Adrenal gland (tissue), 9 donors: ENCODE measurements at regions not wholly inside any gene's neighbourhood (a gene's known extent, or its start where the extent isn't known, plus 50 kb on each side); places are given as distances from the start of the nearest gene placed in this dataset.

Source experiments
- DNase-seq, 7 donors: peaks; one replicate each; pipeline ENCODE4 v3.0.0-alpha.2; 2019 to 2020
- H3K27ac ChIP-seq, 5 donors: fragments of 200-600 bp; sonication (generic) in 4 of 5; 1 replicate in 3 of 5; 2 replicates in 2 of 5; pipeline versions ENCODE4 v1.5.1 to v1.8.0; 2016 to 2020; ENCODE audit warnings: mild to moderate bottlenecking in 1 of 5
- H3K27me3 ChIP-seq: fragments of 200-600 bp; 2 replicates; pipeline ENCODE4 v1.8.0; 2021
- H3K36me3 ChIP-seq, 2 donors: fragments of 200-600 bp; replicated peaks in 1 of 2; 1 replicate in 1 of 2; 2 replicates in 1 of 2; pipeline versions ENCODE4 v1.5.1 to v1.8.0; 2018 to 2022
- H3K4me1 ChIP-seq, 2 donors: fragments of 200-600 bp; replicated peaks in 1 of 2; 1 replicate in 1 of 2; 2 replicates in 1 of 2; pipeline versions ENCODE4 v1.5.1 to v1.8.0; 2018 to 2021
- H3K4me3 ChIP-seq, 4 donors: fragments of 200-600 bp; sonication (generic) in 3 of 4; one replicate each; pipeline ENCODE4 v1.5.1; 2016 to 2018
- H3K9me3 ChIP-seq, 3 donors: fragments of 200-600 bp; sonication (generic) in 1 of 3; replicated peaks in 1 of 3; 1 replicate in 2 of 3; 2 replicates in 1 of 3; pipeline versions ENCODE4 v1.5.1 to v1.8.0; 2016 to 2021
- POLR2A ChIP-seq, 2 donors: fragments of 450-650 bp; IDR thresholded peaks; one replicate each; pipeline ENCODE4 v1.6.1; 2017; ENCODE audit warnings: antibody characterized with exemption in 2 of 2, mild to moderate bottlenecking in 2 of 2, moderate library complexity in 1 of 2
- WGBS, 4 donors: extraction: QIAGEN DNeasy Blood & Tissue Kit in 2 of 4; methylation state at CpG; one replicate each; pipeline versions ENCODE4 v1.1.5 to v1.1.7; 2013 to 2017; 5-methylcytosine and 5-hydroxymethylcytosine counted together
- intact Hi-C, 2 donors: fragments of 100-400 bp; cut with DNase I; formaldehyde crosslinking; loops; one replicate each; pipeline versions ENCODE4 v1.14.1 to v1.15.0; 2022 to 2023
- TF ChIP-seq, protein P1 (sequence below), 6 experiments: fragments of 450-650 bp in 4 of 6; fragments of 200-600 bp in 2 of 6; sonication (generic) in 1 of 6; IDR thresholded peaks; 1 replicate in 5 of 6; 2 replicates in 1 of 6; pipeline versions ENCODE4 v1.5.1 to v1.8.0; 2016 to 2021; ENCODE audit warnings: antibody characterized with exemption in 6 of 6, mild to moderate bottlenecking in 2 of 6, moderate library complexity in 1 of 6
- donor health status: healthy with polysubstance abuse.
- donor health status: Bipolar disorder and iron deficiency.
- donor health status: DM: yes; HTN: yes; CAD: no.
- donor health status: DM: no; HTN: no; CAD: no.
- donor health status: DM: no; HTN: no; CAD: no.

DNA sequence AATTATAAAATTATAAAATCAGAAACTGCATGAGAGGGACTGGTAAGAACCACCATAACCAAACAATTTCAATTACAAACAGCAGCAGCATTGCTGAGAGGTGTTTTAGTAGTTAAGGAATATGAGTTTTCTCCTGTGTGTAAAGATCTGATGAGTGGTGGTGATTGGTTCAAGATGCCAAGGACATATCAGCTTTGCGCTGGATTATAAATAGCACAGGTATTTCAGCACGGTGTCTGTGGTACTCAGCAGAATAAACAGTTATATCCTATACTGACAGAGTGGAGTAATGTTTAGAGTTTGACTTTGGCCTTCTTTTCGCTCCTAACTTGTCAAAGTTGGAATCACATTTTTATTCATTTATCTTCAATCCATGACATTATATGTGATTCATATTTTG, 501.0 kb downstream of the CDH26 start:
- Histone ChIP-seq H3K36me3 (no peaks in the 10 kb centered on the region), H3K9me3 (no peaks in the 10 kb centered on the region), H3K4me3 (no peak overlapping the region), H3K27me3 (no peaks in the 10 kb centered on the region), H3K27ac (no peak overlapping the region), H3K4me1 (no peaks in the 10 kb centered on the region)
- WGBS, 4 donors, result 50 to 69% (median 64%) methylated on average over 3 of the region's 3 CpGs
- no peak for DNase-seq
- TF ChIP-seq, protein P1, sequence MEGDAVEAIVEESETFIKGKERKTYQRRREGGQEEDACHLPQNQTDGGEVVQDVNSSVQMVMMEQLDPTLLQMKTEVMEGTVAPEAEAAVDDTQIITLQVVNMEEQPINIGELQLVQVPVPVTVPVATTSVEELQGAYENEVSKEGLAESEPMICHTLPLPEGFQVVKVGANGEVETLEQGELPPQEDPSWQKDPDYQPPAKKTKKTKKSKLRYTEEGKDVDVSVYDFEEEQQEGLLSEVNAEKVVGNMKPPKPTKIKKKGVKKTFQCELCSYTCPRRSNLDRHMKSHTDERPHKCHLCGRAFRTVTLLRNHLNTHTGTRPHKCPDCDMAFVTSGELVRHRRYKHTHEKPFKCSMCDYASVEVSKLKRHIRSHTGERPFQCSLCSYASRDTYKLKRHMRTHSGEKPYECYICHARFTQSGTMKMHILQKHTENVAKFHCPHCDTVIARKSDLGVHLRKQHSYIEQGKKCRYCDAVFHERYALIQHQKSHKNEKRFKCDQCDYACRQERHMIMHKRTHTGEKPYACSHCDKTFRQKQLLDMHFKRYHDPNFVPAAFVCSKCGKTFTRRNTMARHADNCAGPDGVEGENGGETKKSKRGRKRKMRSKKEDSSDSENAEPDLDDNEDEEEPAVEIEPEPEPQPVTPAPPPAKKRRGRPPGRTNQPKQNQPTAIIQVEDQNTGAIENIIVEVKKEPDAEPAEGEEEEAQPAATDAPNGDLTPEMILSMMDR (IDR thresholded peaks at IDR 0.05), result no peak
- no peak for TF ChIP-seq POLR2A (IDR thresholded peaks at IDR 0.05)
- intact Hi-C loops, result no loop called here

DNA sequence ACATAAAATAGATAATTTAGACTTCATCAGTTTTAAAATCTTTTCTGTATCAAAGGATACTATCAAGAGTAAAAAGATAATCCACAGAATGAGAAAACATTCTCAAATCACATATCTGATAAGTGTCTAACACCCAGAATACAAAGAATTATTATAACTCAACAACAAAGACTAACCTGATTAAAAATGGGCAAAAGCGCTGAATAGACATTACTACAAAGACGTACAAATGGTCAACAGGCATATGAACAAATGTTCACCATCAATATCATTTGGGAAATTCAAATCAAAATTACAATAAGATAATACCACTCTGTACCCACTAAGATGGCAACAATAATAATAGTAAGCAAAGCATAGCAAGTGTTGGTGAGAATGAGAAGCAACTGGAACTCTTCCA, 503.8 kb downstream of the CDH26 start:
- no peaks in the 10 kb centered on the region for H3K36me3 ChIP-seq
- TF ChIP-seq, protein P1 (IDR thresholded peaks at IDR 0.05), result no peak
- no peak for TF ChIP-seq POLR2A (IDR thresholded peaks at IDR 0.05)
- intact Hi-C loops, result no loop called here
- no peaks in the 10 kb centered on the region for H3K4me1 ChIP-seq
- no peak overlapping the region for H3K4me3 ChIP-seq
- no peak overlapping the region for H3K27ac ChIP-seq
- WGBS, 4 donors, result 85 to 91% (median 91%) methylated on average over 2 of the region's 2 CpGs
- no peaks in the 10 kb centered on the region for H3K9me3 ChIP-seq
- no peak for DNase-seq
- H3K27me3 ChIP-seq, result no peaks in the 10 kb centered on the region

DNA sequence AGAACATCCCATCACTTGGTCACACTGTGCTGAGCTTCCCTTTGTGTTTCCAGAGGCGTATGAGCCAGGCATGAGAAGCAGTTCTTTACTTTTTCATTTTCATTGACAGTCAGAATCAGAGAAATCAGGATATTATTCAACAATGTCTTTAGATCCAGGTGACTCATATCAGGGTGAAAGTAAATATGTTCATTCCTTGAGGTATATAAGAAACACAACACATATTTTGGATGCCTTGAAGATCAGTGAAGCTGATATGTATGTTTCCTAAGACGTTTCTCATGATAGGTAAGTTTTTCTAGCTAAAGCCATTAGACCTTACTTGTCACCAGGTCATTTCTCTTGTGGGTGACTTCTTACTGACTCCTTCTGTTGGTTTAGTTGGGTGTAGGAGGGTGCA, 505.6 kb downstream of the CDH26 start:
- Histone ChIP-seq H3K9me3 (no peaks in the 10 kb centered on the region), H3K36me3 (no peaks in the 10 kb centered on the region), H3K27me3 (no peaks in the 10 kb centered on the region), H3K4me3 (no peak overlapping the region), H3K27ac (no peak overlapping the region), H3K4me1 (no peaks in the 10 kb centered on the region)
- intact Hi-C loops, result no loop called here
- DNase-seq, result no peak
- TF ChIP-seq POLR2A (IDR thresholded peaks at IDR 0.05), result no peak
- TF ChIP-seq, protein P1 (IDR thresholded peaks at IDR 0.05), result no peak
- WGBS, 4 donors, result 39 to 60% (median 49%) methylated on average over 2 of the region's 2 CpGs

DNA sequence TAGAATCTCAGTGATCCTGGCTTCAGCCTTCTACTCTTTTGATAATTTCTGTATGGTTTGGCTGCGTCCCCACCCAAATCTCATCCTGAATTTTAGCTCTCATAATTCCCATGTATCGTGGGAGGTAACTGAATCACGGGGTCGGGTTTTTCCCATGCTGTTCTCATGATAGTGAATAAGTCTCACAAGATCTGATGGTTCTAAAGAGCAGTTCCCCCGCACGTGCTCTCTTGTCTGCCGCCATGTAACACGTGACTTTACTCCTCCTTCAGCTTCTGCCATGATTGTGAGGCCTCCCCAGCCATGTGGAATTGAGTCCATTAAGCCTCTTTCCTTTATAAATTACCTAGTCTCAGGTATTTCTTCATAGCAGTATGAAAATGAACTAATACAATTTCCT, 507.2 kb downstream of the CDH26 start:
- 80 to 89% (median 82%) methylated on average over 8 of the region's 8 CpGs for WGBS, 4 donors
- H3K27me3 ChIP-seq, result no peaks in the 10 kb centered on the region
- no peaks in the 10 kb centered on the region for H3K9me3 ChIP-seq
- no peaks in the 10 kb centered on the region for H3K4me1 ChIP-seq
- no peaks in the 10 kb centered on the region for H3K36me3 ChIP-seq
- H3K27ac ChIP-seq, result no peak overlapping the region
- TF ChIP-seq, protein P1 (IDR thresholded peaks at IDR 0.05), result no peak
- no peak for TF ChIP-seq POLR2A (IDR thresholded peaks at IDR 0.05)
- no peak for DNase-seq
- intact Hi-C loops, result no loop called here
- H3K4me3 ChIP-seq, result no peak overlapping the region
